ENCODE measurements at regions not wholly inside any gene's neighbourhood (a gene's known extent, or its start where the extent isn't known, plus 50 kb on each side); places are given as distances from the start of the nearest gene placed in this dataset.
A peak's percentile ranks its signal among the peaks of the same experiment; 100 is the strongest.

DNA sequence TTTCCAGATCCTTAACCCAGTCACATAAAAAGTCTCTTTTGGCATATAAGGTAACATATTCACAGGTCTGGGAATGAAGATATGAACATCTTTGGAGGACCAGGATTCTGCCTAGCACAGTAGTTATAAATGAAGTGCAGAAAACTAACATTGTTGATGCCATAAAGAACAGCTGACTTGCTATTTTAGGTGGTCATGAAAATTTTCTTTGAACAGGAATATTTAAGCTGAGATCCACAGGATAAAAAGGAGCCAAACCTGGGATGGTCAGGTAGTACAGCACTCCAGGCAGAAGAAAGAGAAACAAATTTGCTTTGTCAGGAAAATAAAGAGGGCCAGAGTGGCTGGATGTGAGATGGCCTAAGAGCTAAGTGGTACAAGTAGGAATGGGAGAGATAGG, 80.0 kb downstream of the CENPW start:
- Histone ChIP-seq H3K4me3 (ENCODE audit: low read length) (no peak overlapping the region), H3K4me1 (ENCODE audit: control insufficient read depth, insufficient read depth, low read length) (no peaks in the 10 kb centered on the region), H3K36me3 (ENCODE audit: control insufficient read depth, insufficient read depth, low read length) (no peaks in the 10 kb centered on the region), H3K27me3 (ENCODE audit: control insufficient read depth, insufficient read depth, low read length) (no peaks in the 10 kb centered on the region), H3K9me3 (replicated peaks; ENCODE audit: control insufficient read depth, low read depth, low read length) (peaks cover 5% of the 10 kb centered on the region), H3K27ac (ENCODE audit: low read length) (no peak overlapping the region)
- DNase-seq: no peak

DNA sequence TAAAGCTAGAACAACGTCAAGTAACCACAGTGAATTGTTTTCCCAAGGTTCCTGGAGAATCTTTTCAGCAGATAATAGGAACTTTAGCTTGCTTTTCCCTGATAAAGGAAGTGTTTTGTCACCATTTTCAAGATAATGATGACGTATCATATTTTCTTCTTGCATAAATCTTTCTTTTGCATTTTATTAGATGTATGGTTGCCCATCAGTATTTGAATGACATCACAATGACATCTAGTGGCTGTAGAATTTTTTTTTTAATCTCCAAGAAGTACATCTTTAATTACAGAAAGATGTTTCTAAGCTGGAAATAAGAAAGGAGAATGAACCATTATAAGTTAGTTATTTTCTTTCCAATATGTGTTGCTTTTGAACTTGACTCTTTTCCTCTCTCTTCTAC, 83.0 kb downstream of the CENPW start:
- DNase-seq: peak; percentile 7
- H3K4me1 ChIP-seq (ENCODE audit: control insufficient read depth, insufficient read depth, low read length): no peaks in the 10 kb centered on the region
- no peak overlapping the region for H3K4me3 ChIP-seq (ENCODE audit: low read length)
- no CpG with 5 or more reads among the region's 2 CpGs for whole genome bisulfite sequencing (ENCODE audit: insufficient coverage)
- no peaks in the 10 kb centered on the region for H3K36me3 ChIP-seq (ENCODE audit: control insufficient read depth, insufficient read depth, low read length)
- H3K27me3 ChIP-seq (ENCODE audit: control insufficient read depth, insufficient read depth, low read length): no peaks in the 10 kb centered on the region
- no peaks in the 10 kb centered on the region for H3K9me3 ChIP-seq (replicated peaks; ENCODE audit: control insufficient read depth, low read depth, low read length)
- H3K27ac ChIP-seq (ENCODE audit: low read length): no peak overlapping the region

GRCh38 chr6:126427713-126428112, 87.8 kb downstream of the CENPW start:
- 100% methylated on average over 1 of the region's 3 CpGs for WGBS (ENCODE audit: insufficient coverage)

GRCh38 chr6:126429866-126430265, 90.0 kb downstream of the CENPW start:
- no peaks in the 10 kb centered on the region for H3K9me3 ChIP-seq (replicated peaks; ENCODE audit: control insufficient read depth, low read depth, low read length)
- H3K36me3 ChIP-seq (ENCODE audit: control insufficient read depth, insufficient read depth, low read length): no peaks in the 10 kb centered on the region
- H3K27me3 ChIP-seq (ENCODE audit: control insufficient read depth, insufficient read depth, low read length): no peaks in the 10 kb centered on the region
- WGBS (ENCODE audit: insufficient coverage): no CpG with 5 or more reads among the region's 1 CpG
- H3K27ac ChIP-seq (ENCODE audit: low read length): no peak overlapping the region
- no peak for DNase-seq
- no peaks in the 10 kb centered on the region for H3K4me1 ChIP-seq (ENCODE audit: control insufficient read depth, insufficient read depth, low read length)
- no peak overlapping the region for H3K4me3 ChIP-seq (ENCODE audit: low read length)

More at GRCh38 chr6:126427713-126428112, 87.8 kb downstream of the CENPW start:
- no peaks in the 10 kb centered on the region for H3K9me3 ChIP-seq (replicated peaks; ENCODE audit: control insufficient read depth, low read depth, low read length)
- H3K4me1 ChIP-seq (ENCODE audit: control insufficient read depth, insufficient read depth, low read length): no peaks in the 10 kb centered on the region
- H3K4me3 ChIP-seq (ENCODE audit: low read length): no peak overlapping the region
- DNase-seq: no peak
- H3K36me3 ChIP-seq (ENCODE audit: control insufficient read depth, insufficient read depth, low read length): no peaks in the 10 kb centered on the region
- no peak overlapping the region for H3K27ac ChIP-seq (ENCODE audit: low read length)
- H3K27me3 ChIP-seq (ENCODE audit: control insufficient read depth, insufficient read depth, low read length): no peaks in the 10 kb centered on the region

- DNase-seq: no peak
- Histone ChIP-seq H3K9me3 (replicated peaks; ENCODE audit: control insufficient read depth, low read depth, low read length) (no peaks in the 10 kb centered on the region), H3K4me1 (ENCODE audit: control insufficient read depth, insufficient read depth, low read length) (no peaks in the 10 kb centered on the region), H3K4me3 (ENCODE audit: low read length) (no peak overlapping the region), H3K27me3 (ENCODE audit: control insufficient read depth, insufficient read depth, low read length) (no peaks in the 10 kb centered on the region), H3K36me3 (ENCODE audit: control insufficient read depth, insufficient read depth, low read length) (no peaks in the 10 kb centered on the region), H3K27ac (ENCODE audit: low read length) (no peak overlapping the region)
Observed at GRCh38 chr6:126432564-126432963, 92.6 kb downstream of the CENPW start.

- H3K4me1 ChIP-seq (ENCODE audit: control insufficient read depth, insufficient read depth, low read length): no peaks in the 10 kb centered on the region
- H3K36me3 ChIP-seq (ENCODE audit: control insufficient read depth, insufficient read depth, low read length): no peaks in the 10 kb centered on the region
- H3K4me3 ChIP-seq (ENCODE audit: low read length): no peak overlapping the region
- H3K27ac ChIP-seq (ENCODE audit: low read length): no peak overlapping the region
- H3K9me3 ChIP-seq (replicated peaks; ENCODE audit: control insufficient read depth, low read depth, low read length): no peaks in the 10 kb centered on the region
- no peaks in the 10 kb centered on the region for H3K27me3 ChIP-seq (ENCODE audit: control insufficient read depth, insufficient read depth, low read length)
- no peak for DNase-seq
Observed at GRCh38 chr6:126433927-126434326, 94.0 kb downstream of the CENPW start.

DNA sequence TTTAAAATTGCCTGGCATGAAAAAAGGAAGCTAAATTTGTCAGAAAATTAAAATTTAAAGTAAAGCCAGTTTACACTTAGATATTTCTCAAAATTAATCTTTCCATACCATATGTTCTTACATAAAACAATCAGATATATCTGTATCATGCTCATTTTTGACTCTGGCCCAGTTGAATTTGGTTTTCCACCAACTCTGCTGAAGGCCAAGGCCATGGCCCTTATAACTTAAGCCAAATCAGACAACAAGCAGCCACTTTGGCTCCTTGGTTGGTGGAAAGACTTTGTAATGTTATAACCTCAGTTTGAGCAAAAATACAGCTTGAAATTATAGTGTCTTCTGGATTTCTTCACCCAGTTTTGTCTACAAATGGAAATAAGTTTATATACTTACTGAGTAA, 97.3 kb downstream of the CENPW start:
- peak; percentile 38 for DNase-seq
- Histone ChIP-seq H3K27me3 (ENCODE audit: control insufficient read depth, insufficient read depth, low read length) (no peaks in the 10 kb centered on the region), H3K4me3 (ENCODE audit: low read length) (no peak overlapping the region), H3K27ac (ENCODE audit: low read length) (no peak overlapping the region), H3K9me3 (replicated peaks; ENCODE audit: control insufficient read depth, low read depth, low read length) (no peaks in the 10 kb centered on the region), H3K4me1 (ENCODE audit: control insufficient read depth, insufficient read depth, low read length) (no peaks in the 10 kb centered on the region), H3K36me3 (ENCODE audit: control insufficient read depth, insufficient read depth, low read length) (no peaks in the 10 kb centered on the region)

DNA sequence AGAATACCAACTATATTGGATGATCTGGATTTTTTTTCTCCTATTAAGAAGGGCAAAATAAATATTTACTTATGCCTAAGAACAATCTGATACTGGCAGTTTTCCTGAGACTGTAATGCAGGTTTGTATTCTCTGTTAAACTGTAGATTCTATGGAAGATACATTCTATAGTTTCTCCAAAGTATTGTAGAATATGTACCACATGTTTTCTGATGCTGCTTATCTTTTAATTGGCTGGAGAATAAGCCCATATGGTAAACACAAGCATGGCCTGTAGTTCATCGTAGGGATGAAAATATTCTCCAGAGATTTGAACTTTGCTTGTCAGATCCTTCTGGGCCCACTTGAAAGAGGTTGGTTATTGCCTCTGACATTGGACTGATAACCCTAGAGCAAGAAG, 99.1 kb downstream of the CENPW start:
- Histone ChIP-seq H3K27me3 (ENCODE audit: control insufficient read depth, insufficient read depth, low read length) (no peaks in the 10 kb centered on the region), H3K9me3 (replicated peaks; ENCODE audit: control insufficient read depth, low read depth, low read length) (no peaks in the 10 kb centered on the region), H3K36me3 (ENCODE audit: control insufficient read depth, insufficient read depth, low read length) (no peaks in the 10 kb centered on the region), H3K4me1 (ENCODE audit: control insufficient read depth, insufficient read depth, low read length) (no peaks in the 10 kb centered on the region), H3K4me3 (ENCODE audit: low read length) (no peak overlapping the region), H3K27ac (ENCODE audit: low read length) (no peak overlapping the region)
- WGBS (ENCODE audit: insufficient coverage): 83% methylated on average over 1 of the region's 1 CpG
- no peak for DNase-seq

GRCh38 chr6:126440923-126441322, 101.0 kb downstream of the CENPW start:
- DNase-seq: no peak
- WGBS (ENCODE audit: insufficient coverage): 83% methylated on average over 1 of the region's 2 CpGs
- H3K9me3 ChIP-seq (replicated peaks; ENCODE audit: control insufficient read depth, low read depth, low read length): no peaks in the 10 kb centered on the region
- H3K27ac ChIP-seq (ENCODE audit: low read length): no peak overlapping the region
- H3K36me3 ChIP-seq (ENCODE audit: control insufficient read depth, insufficient read depth, low read length): no peaks in the 10 kb centered on the region
- H3K4me3 ChIP-seq (ENCODE audit: low read length): no peak overlapping the region
- H3K4me1 ChIP-seq (ENCODE audit: control insufficient read depth, insufficient read depth, low read length): no peaks in the 10 kb centered on the region
- H3K27me3 ChIP-seq (ENCODE audit: control insufficient read depth, insufficient read depth, low read length): no peaks in the 10 kb centered on the region

GRCh38 chr6:126444659-126445273, 104.9 kb downstream of the CENPW start:
- no peak for DNase-seq
- Histone ChIP-seq H3K4me3 (ENCODE audit: low read length) (no peak overlapping the region), H3K27me3 (ENCODE audit: control insufficient read depth, insufficient read depth, low read length) (no peaks in the 10 kb centered on the region), H3K27ac (ENCODE audit: low read length) (no peak overlapping the region), H3K9me3 (replicated peaks; ENCODE audit: control insufficient read depth, low read depth, low read length) (no peaks in the 10 kb centered on the region), H3K36me3 (ENCODE audit: control insufficient read depth, insufficient read depth, low read length) (no peaks in the 10 kb centered on the region), H3K4me1 (ENCODE audit: control insufficient read depth, insufficient read depth, low read length) (no peaks in the 10 kb centered on the region)

DNA sequence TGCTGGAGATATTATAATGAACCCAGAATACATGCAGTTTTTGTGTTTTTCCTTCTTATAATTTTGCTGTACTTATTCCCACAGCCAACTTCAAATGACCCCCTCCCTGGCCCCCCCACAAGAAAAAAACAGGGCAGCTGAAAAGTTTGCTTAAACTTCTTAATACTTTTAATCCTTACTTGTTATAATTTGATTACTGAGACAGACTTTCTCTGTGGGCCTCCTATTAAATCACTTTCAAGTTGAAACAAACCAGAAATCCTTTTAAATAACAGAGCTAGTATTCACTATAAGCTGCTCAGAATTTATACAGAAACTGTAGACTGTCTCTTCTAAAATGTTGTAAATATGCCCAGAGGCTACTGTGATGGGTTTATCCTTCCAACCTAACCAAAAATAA, 106.3 kb downstream of the CENPW start:
- Histone ChIP-seq H3K27me3 (ENCODE audit: control insufficient read depth, insufficient read depth, low read length) (no peaks in the 10 kb centered on the region), H3K27ac (ENCODE audit: low read length) (no peak overlapping the region), H3K4me1 (ENCODE audit: control insufficient read depth, insufficient read depth, low read length) (no peaks in the 10 kb centered on the region), H3K4me3 (ENCODE audit: low read length) (no peak overlapping the region), H3K36me3 (ENCODE audit: control insufficient read depth, insufficient read depth, low read length) (no peaks in the 10 kb centered on the region), H3K9me3 (replicated peaks; ENCODE audit: control insufficient read depth, low read depth, low read length) (no peaks in the 10 kb centered on the region)
- no peak for DNase-seq

Data from muscle of leg (tissue), 3 donors.